ENCODE measurements at regions not wholly inside any gene's neighbourhood (a gene's known extent, or its start where the extent isn't known, plus 50 kb on each side); places are given as distances from the start of the nearest gene placed in this dataset.
"Not testable (repeated sequence)": the region's sequence is repeated elsewhere in the genome, so short reads cannot be mapped to it uniquely, and the experiment has no call there.

DNA sequence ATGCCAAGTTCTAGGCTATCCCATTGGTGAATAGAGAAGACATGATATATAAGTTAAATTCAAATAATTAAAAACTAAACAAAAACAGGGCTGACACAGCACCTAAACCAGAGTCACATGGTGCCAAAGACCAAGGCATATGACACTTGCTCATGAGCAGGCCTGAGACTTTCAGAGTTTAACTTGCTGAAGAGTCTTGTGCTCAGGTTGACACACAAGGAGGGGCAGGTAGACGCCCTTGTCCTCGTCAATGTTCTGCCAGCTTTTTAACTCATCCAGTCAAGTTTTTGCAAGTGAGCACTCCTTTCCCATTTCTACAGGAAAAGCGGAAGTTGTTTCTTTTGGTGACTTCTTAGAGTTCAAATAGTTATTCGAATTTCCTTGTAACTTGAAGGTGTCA lies 289.7 kb downstream of the CYRIA start:
- in situ Hi-C loops (cut with HindIII; ENCODE audit: low sequenced_read_pairs), result no loop called here

- in situ Hi-C loops (cut with HindIII; ENCODE audit: low sequenced_read_pairs), result no loop called here
Observed at GRCh38 chr2:16375351-16375750, 290.3 kb downstream of the CYRIA start.

- in situ Hi-C loops (cut with HindIII; ENCODE audit: low sequenced_read_pairs), result no loop called here
Observed at GRCh38 chr2:16374671-16375070, 291.0 kb downstream of the CYRIA start.

DNA sequence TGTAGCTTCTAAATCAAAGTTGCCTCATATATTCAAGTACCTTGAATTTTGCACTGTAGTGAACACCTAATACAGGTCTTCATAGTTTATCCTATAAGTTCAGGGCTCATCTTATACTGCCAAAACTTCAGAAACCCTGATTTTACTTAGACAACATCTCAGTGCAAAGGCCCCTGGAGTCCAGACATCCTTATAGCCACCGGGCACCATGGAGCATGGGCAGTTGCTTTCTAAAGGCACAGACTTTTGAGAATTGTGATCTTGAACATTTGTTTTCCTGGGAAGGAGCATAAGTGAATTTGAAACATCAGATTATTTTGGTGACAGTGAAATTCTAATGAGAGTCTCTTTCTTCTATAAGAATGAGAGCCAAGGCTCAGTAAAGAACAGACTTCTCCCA lies 292.3 kb downstream of the CYRIA start:
- in situ Hi-C loops (cut with HindIII; ENCODE audit: low sequenced_read_pairs), result no loop called here

DNA sequence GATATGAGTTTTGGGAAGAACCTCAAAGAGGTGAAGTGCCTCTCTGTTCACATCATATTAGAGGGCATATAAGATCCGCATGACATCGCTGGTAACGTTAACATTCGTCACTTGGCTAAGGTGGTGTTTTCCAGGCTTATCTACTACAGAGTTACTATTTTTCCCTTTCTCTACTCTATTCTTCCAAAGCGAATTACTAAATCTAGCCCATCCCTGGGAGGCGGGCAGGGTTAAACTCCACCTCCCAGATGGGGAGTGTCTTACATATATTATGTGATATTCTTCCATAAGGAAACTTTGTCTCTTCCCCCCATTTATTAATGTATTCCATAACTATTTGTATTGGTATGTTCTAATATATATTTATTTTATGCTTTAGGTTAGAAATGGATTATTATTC lies 293.9 kb downstream of the CYRIA start:
- in situ Hi-C loops (cut with HindIII; ENCODE audit: low sequenced_read_pairs), result no loop called here

DNA sequence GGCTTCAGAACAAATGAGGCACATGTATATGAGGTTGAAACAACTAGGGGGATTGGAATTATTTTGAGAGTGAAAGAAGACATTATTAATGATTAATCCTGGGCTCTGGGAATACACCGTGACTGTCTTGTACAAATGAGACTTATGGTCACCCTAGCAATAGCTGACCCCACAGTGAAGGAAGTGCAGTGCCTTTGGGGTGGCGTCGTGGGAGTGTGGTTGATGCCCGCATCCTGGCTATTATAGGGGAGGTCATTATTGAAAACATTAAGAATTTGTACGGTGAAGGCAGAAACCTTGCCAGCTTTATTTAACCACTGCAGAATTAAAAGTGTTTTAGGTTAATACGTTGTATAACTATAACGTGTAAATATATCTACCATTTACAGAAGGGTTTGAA lies 296.7 kb downstream of the CYRIA start:
- in situ Hi-C loops (cut with HindIII; ENCODE audit: low sequenced_read_pairs), result no loop called here

- in situ Hi-C loops (cut with HindIII; ENCODE audit: low sequenced_read_pairs), result no loop called here
Observed at GRCh38 chr2:16368328-16368727, 297.3 kb downstream of the CYRIA start.

- in situ Hi-C loops (cut with HindIII; ENCODE audit: low sequenced_read_pairs), result no loop called here
Observed at GRCh38 chr2:16365366-16365765, 300.3 kb downstream of the CYRIA start.

DNA sequence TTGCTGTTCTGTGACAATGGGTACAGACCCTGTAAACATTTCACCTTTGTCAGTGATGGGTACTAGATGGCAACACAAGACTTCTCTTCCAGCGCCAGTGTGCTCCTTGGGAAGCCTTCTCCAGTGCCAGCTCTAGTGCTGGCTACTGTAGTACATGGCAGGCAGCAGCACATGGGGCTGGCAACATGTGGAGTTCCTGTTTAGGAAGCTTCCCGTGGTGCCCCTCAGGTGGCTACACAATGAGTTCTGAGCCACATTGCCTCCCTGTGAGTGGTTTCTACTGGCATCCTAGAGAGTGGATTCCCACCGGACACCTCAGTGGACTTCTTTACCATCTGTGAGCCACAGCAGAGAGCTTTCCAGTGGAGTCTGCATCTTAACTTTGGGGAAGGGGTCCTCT lies 302.1 kb downstream of the CYRIA start:
- in situ Hi-C loops (cut with HindIII; ENCODE audit: low sequenced_read_pairs), result no loop called here

DNA sequence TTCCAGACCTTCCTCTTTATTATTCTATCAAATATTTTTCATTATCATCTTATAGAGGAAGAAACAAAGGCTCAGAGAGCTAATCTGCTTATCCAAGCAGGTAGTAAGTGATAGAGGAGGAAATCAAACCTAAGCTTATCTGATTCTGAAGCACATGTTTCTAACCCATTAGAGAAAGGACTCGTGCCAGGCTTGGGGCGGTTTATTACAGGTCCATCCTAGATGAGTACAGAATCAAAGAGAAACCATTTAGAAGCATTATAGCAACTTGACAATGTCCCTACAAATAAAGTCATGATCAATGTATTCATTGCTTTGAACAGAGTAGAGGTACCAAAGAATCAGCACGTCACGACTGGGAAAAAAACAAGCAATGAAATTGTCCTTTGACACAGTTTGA lies 303.0 kb downstream of the CYRIA start:
- in situ Hi-C loops (cut with HindIII; ENCODE audit: low sequenced_read_pairs), result no loop called here

GRCh38 chr2:16361261-16361995 lies 304.2 kb downstream of the CYRIA start:
- in situ Hi-C loops (cut with HindIII; ENCODE audit: low sequenced_read_pairs), result no loop called here

- in situ Hi-C loops (cut with HindIII; ENCODE audit: low sequenced_read_pairs), result no loop called here
Observed at GRCh38 chr2:16359961-16360360, 305.7 kb downstream of the CYRIA start.

DNA sequence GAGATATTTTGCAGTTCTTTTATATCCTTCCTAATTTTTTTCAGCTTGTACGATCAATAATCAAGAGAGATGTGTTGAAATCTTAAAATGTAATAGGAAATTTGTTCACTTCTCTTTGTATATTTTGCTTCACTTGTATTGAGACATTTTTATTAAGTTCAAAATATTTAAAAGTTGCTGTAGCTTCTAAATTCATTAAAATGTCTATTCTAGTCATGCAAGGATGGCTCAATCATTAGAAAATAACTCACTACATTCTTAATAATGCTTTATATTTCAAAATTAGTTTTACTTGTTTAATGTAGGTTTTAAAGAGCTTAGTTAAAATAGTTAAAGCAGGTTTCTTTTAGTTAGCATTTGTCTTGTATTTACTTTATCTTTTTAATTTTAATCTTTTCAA lies 308.4 kb downstream of the CYRIA start:
- in situ Hi-C loops (cut with HindIII; ENCODE audit: low sequenced_read_pairs), result no loop called here

GRCh38 chr2:16351541-16351940 lies 314.1 kb downstream of the CYRIA start:
- in situ Hi-C loops (cut with HindIII; ENCODE audit: low sequenced_read_pairs), result no loop called here

DNA sequence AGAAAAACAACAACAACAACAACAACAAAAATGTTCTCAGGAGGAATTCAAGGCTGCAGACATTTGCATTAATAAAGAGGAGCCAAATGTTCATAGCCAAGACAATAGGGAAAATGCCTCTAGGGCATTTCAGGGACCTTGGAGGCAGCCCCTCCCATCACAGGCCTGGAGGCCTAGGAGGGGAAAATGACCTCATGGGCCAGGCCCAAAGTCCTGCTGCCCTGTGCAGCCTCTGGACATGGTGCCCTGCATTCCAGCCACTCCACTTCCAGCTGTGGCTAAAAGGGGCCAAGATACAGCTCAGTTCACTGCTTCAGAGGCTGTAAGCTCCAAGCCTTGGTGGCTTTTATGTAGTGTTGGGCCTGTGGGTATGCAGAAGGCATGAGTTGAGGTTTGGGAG lies 314.5 kb downstream of the CYRIA start:
- in situ Hi-C loops (cut with HindIII; ENCODE audit: low sequenced_read_pairs), result no loop called here

- in situ Hi-C loops (cut with HindIII; ENCODE audit: low sequenced_read_pairs), result no loop called here
Observed at GRCh38 chr2:16350211-16350610, 315.4 kb downstream of the CYRIA start.

DNA sequence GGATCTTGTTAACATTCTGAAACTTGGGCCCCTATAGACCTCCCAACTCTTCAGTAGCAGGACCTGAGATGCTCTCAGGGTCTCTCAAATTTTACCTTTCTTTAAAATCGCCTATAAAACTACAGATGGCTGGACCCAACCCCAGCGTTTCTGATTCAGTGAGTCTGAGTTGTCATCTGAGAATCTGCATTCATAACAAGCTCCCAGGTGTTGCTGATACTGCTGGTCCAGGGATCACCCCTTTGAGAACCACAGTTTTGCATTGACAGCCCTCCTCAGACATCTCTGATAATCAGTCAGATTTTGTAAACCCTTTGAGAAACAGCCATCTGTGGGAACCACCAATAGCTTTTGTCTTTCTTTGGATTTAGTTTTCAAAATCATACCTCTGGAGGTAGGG lies 315.8 kb downstream of the CYRIA start:
- in situ Hi-C loops (cut with HindIII; ENCODE audit: low sequenced_read_pairs), result no loop called here

DNA sequence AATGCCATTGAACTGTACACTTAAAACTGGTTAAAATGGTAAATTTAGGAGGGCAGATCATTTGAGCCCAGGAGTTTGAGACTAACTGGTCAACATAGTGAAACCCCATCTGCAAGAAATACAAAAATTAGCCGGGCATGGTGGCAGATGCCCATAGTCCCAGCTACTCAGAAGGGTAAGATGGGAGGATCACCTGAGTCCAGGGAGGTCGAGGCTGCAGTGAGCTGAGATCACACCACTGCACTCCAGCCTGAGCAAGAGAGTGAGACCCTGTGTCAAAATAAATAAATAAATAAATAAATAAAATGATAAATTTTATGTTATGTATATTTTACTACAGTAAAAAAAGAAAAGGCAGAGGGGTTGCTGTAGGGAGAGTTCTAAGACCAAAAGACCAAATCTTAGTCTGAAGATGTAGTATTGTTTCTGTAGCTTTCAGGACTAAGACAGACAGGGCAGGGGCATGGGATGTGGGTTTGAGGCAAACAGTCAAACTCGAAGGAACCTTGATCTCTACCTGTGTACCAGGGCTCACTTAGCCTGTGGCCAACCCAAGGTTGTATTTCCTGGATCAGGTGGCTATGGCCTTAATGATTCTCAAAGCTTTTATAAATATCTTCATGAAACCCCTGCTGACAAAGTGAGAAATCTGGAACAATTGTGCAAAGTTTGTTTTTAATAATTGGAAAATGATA lies 316.7 kb downstream of the CYRIA start:
- in situ Hi-C loops (cut with HindIII; ENCODE audit: low sequenced_read_pairs), result no loop called here

- in situ Hi-C loops (cut with HindIII; ENCODE audit: low sequenced_read_pairs), result no loop called here
Observed at GRCh38 chr2:16346671-16347070, 319.0 kb downstream of the CYRIA start.

- in situ Hi-C loops (cut with HindIII; ENCODE audit: low sequenced_read_pairs), result not testable (repeated sequence)
Observed at GRCh38 chr2:16345231-16345630, 320.4 kb downstream of the CYRIA start.

DNA sequence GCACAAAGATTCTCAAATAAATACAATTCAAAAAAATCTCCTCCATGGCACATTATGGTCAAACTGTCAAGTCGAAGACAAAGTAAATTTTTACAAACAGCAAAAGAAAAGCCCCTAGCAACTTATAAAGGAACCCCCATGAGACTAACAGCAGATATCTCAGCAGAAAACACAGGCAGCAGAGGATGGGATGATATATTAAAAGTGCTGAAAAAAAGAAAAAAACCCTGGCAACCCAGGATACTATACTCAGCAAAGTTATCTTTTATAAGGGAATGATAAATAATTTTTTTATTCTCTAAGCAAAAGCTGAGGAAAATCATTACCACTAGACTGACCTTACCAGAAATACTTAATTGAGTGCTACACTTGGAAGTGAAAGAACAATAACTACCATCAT lies 326.4 kb downstream of the CYRIA start:
- in situ Hi-C loops (cut with HindIII; ENCODE audit: low sequenced_read_pairs), result no loop called here

DNA sequence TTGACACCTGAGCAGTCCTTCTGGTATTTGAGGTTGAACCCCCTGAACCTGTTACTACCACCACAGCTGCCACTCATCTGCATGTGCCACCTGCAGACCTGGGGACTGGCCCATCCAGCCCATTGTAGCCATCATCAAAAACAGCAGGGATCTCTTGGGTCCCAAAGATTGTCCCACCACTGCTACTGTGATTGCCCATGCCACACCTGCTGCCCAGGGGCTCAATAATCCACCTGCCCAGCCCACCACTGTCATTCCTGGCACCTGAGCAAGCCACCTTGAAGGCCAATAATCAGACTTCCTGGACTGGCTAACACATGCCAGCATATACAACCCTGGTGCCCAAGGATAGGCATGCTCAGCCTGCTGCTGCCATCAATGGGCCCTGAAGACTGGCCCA lies 327.6 kb downstream of the CYRIA start:
- in situ Hi-C loops (cut with HindIII; ENCODE audit: low sequenced_read_pairs), result no loop called here

DNA sequence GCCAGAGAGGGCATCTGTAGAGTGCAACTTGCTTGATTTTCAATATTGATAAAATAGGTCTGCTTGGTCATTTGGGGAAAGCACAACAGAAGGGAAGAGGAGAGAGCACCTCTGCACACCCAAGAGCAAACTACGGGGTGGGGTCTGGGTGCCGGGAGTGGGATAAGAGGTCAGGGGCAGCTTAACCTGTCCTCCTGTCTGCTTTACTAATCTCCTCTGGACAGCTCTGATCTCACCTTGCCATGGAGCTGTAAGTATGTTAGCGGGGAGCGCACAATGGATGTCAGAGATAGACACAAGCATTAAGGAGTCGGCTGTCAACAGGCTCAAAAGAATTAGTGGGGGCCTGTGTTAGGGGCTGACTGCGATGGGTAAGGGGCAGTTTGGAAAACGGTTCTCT lies 328.7 kb downstream of the CYRIA start:
- in situ Hi-C loops (cut with HindIII; ENCODE audit: low sequenced_read_pairs), result no loop called here

All from DLD1 (cell line).